ENCODE measurements at regions not wholly inside any gene's neighbourhood (a gene's known extent, or its start where the extent isn't known, plus 50 kb on each side); places are given as distances from the start of the nearest gene placed in this dataset.
"Not testable (repeated sequence)": the region's sequence is repeated elsewhere in the genome, so short reads cannot be mapped to it uniquely, and the experiment has no call there.

- DNase-seq (ENCODE audit: low read depth in 3 of 3, low spot score in 2 of 3) = no peak
Measured at GRCh38 chr3:65303431-65303830, 615.6 kb upstream of the ADAMTS9 start.

GRCh38 chr3:65291448-65292125 is 603.8 kb upstream of the ADAMTS9 start:
- no peak for DNase-seq (ENCODE audit: low read depth in 3 of 3, low spot score in 2 of 3)

GRCh38 chr3:65288776-65289175 is 601.0 kb upstream of the ADAMTS9 start:
- DNase-seq (ENCODE audit: low read depth in 3 of 3, low spot score in 2 of 3) = no peak

GRCh38 chr3:65285956-65286355 is 598.2 kb upstream of the ADAMTS9 start:
- DNase-seq (ENCODE audit: low read depth in 3 of 3, low spot score in 2 of 3) = no peak

GRCh38 chr3:65284961-65285360 is 597.2 kb upstream of the ADAMTS9 start:
- DNase-seq (ENCODE audit: low read depth in 3 of 3, low spot score in 2 of 3) = no peak

- no peak for DNase-seq (ENCODE audit: low read depth in 3 of 3, low spot score in 2 of 3)
Measured at GRCh38 chr3:65284546-65284945, 596.7 kb upstream of the ADAMTS9 start.

- no peak for DNase-seq (ENCODE audit: low read depth in 3 of 3, low spot score in 2 of 3)
Measured at GRCh38 chr3:65279225-65279782, 591.5 kb upstream of the ADAMTS9 start.

- DNase-seq (ENCODE audit: low read depth in 3 of 3, low spot score in 2 of 3) = no peak
Measured at GRCh38 chr3:65277798-65278197, 590.0 kb upstream of the ADAMTS9 start.

- no peak for DNase-seq (ENCODE audit: low read depth in 3 of 3, low spot score in 2 of 3)
Measured at GRCh38 chr3:65276551-65276950, 588.8 kb upstream of the ADAMTS9 start.

- no peak for DNase-seq (ENCODE audit: low read depth in 3 of 3, low spot score in 2 of 3)
Measured at GRCh38 chr3:65268426-65268825, 580.6 kb upstream of the ADAMTS9 start.

GRCh38 chr3:65265942-65266590 is 578.3 kb upstream of the ADAMTS9 start:
- DNase-seq (ENCODE audit: low read depth in 3 of 3, low spot score in 2 of 3) = no peak

GRCh38 chr3:65265511-65265910 is 577.7 kb upstream of the ADAMTS9 start:
- no peak for DNase-seq (ENCODE audit: low read depth in 3 of 3, low spot score in 2 of 3)

GRCh38 chr3:65262548-65262947 is 574.7 kb upstream of the ADAMTS9 start:
- no peak for DNase-seq (ENCODE audit: low read depth in 3 of 3, low spot score in 2 of 3)

GRCh38 chr3:65259946-65260345 is 572.1 kb upstream of the ADAMTS9 start:
- no peak for DNase-seq (ENCODE audit: low read depth in 3 of 3, low spot score in 2 of 3)

GRCh38 chr3:65252914-65253313 is 565.1 kb upstream of the ADAMTS9 start:
- DNase-seq (ENCODE audit: low read depth in 3 of 3, low spot score in 2 of 3) = not testable (repeated sequence)

GRCh38 chr3:65252266-65252665 is 564.5 kb upstream of the ADAMTS9 start:
- no peak for DNase-seq (ENCODE audit: low read depth in 3 of 3, low spot score in 2 of 3)

GRCh38 chr3:65251375-65251774 is 563.6 kb upstream of the ADAMTS9 start:
- DNase-seq (ENCODE audit: low read depth in 3 of 3, low spot score in 2 of 3) = no peak

- DNase-seq (ENCODE audit: low read depth in 3 of 3, low spot score in 2 of 3) = no peak
Measured at GRCh38 chr3:65246561-65246960, 558.8 kb upstream of the ADAMTS9 start.

- peak in 1 of 3 donors; percentile 17 for DNase-seq (ENCODE audit: low read depth in 3 of 3, low spot score in 2 of 3)
Measured at GRCh38 chr3:65245133-65246063, 557.6 kb upstream of the ADAMTS9 start.

GRCh38 chr3:65240366-65240765 is 552.6 kb upstream of the ADAMTS9 start:
- no peak for DNase-seq (ENCODE audit: low read depth in 3 of 3, low spot score in 2 of 3)

GRCh38 chr3:65238652-65239051 is 550.9 kb upstream of the ADAMTS9 start:
- DNase-seq (ENCODE audit: low read depth in 3 of 3, low spot score in 2 of 3) = no peak
